ENCODE measurements at regions not wholly inside any gene's neighbourhood (a gene's known extent, or its start where the extent isn't known, plus 50 kb on each side); places are given as distances from the start of the nearest gene placed in this dataset.

- DNase-seq (ENCODE audit: low read depth in 3 of 3), result no peak
These were observed 800.8 kb upstream of the ID2 start for GRCh38 chr2:7881063-7881462.

GRCh38 chr2:7881466-7881865, 800.4 kb upstream of the ID2 start:
- no peak for DNase-seq (ENCODE audit: low read depth in 3 of 3)

GRCh38 chr2:7882296-7882695, 799.6 kb upstream of the ID2 start:
- DNase-seq (ENCODE audit: low read depth in 3 of 3), result no peak

GRCh38 chr2:7884338-7884737, 797.5 kb upstream of the ID2 start:
- no peak for DNase-seq (ENCODE audit: low read depth in 3 of 3)

GRCh38 chr2:7886666-7887065, 795.2 kb upstream of the ID2 start:
- no peak for DNase-seq (ENCODE audit: low read depth in 3 of 3)

- DNase-seq (ENCODE audit: low read depth in 3 of 3), result no peak
These were observed 794.4 kb upstream of the ID2 start for GRCh38 chr2:7887441-7887840.

GRCh38 chr2:7888876-7889275, 793.0 kb upstream of the ID2 start:
- DNase-seq (ENCODE audit: low read depth in 3 of 3), result no peak

GRCh38 chr2:7891312-7891711, 790.5 kb upstream of the ID2 start:
- DNase-seq (ENCODE audit: low read depth in 3 of 3), result no peak

GRCh38 chr2:7895289-7895688, 786.6 kb upstream of the ID2 start:
- no peak for DNase-seq (ENCODE audit: low read depth in 3 of 3)

GRCh38 chr2:7896940-7897487, 784.8 kb upstream of the ID2 start:
- no peak for DNase-seq (ENCODE audit: low read depth in 3 of 3)

GRCh38 chr2:7899241-7899640, 782.6 kb upstream of the ID2 start:
- DNase-seq (ENCODE audit: low read depth in 3 of 3), result no peak

GRCh38 chr2:7899923-7900322, 781.9 kb upstream of the ID2 start:
- no peak for DNase-seq (ENCODE audit: low read depth in 3 of 3)

- DNase-seq (ENCODE audit: low read depth in 3 of 3), result no peak
These were observed 781.3 kb upstream of the ID2 start for GRCh38 chr2:7900593-7900992.

GRCh38 chr2:7902251-7902765, 779.5 kb upstream of the ID2 start:
- DNase-seq (ENCODE audit: low read depth in 3 of 3), result no peak

- DNase-seq (ENCODE audit: low read depth in 3 of 3), result no peak
These were observed 777.5 kb upstream of the ID2 start for GRCh38 chr2:7904319-7904718.

- no peak for DNase-seq (ENCODE audit: low read depth in 3 of 3)
These were observed 776.1 kb upstream of the ID2 start for GRCh38 chr2:7905756-7906155.

- no peak for DNase-seq (ENCODE audit: low read depth in 3 of 3)
These were observed 775.4 kb upstream of the ID2 start for GRCh38 chr2:7906431-7906830.

GRCh38 chr2:7907041-7907440, 774.8 kb upstream of the ID2 start:
- no peak for DNase-seq (ENCODE audit: low read depth in 3 of 3)

GRCh38 chr2:7910752-7911151, 771.1 kb upstream of the ID2 start:
- no peak for DNase-seq (ENCODE audit: low read depth in 3 of 3)

GRCh38 chr2:7911196-7911595, 770.7 kb upstream of the ID2 start:
- no peak for DNase-seq (ENCODE audit: low read depth in 3 of 3)

GRCh38 chr2:7913974-7914373, 767.9 kb upstream of the ID2 start:
- no peak for DNase-seq (ENCODE audit: low read depth in 3 of 3)

- DNase-seq (ENCODE audit: low read depth in 3 of 3), result no peak
These were observed 766.4 kb upstream of the ID2 start for GRCh38 chr2:7915302-7916091.

GRCh38 chr2:7916670-7917069, 765.2 kb upstream of the ID2 start:
- DNase-seq (ENCODE audit: low read depth in 3 of 3), result no peak

GRCh38 chr2:7919510-7919909, 762.3 kb upstream of the ID2 start:
- DNase-seq (ENCODE audit: low read depth in 3 of 3), result no peak
